HepG2 (cell line): ENCODE measurements at regions not wholly inside any gene's neighbourhood (a gene's known extent, or its start where the extent isn't known, plus 50 kb on each side); places are given as distances from the start of the nearest gene placed in this dataset.

Experiments used
- NRL ChIP-seq: sonication (generic); formaldehyde crosslinking; IDR thresholded peaks from 2 replicates; pipeline ENCODE4 v1.5.0; 2020; ENCODE audit warnings: missing genetic modification reagents, mild to moderate bottlenecking, moderate library complexity, borderline replicate concordance
- RERE ChIP-seq: IDR thresholded peaks from 2 replicates; pipeline ENCODE4 v1.6.1; 2016; ENCODE audit warnings: low read depth, missing genetic modification reagents, missing compliant biosample characterization
- SP4 ChIP-seq: sonication (generic); formaldehyde crosslinking; IDR thresholded peaks from 2 replicates; pipeline ENCODE4 v1.8.1; 2023; ENCODE audit warnings: mild to moderate bottlenecking, missing genetic modification reagents
- TFAP4 ChIP-seq: sonication (generic); IDR thresholded peaks from 2 replicates; pipeline ENCODE4 v1.6.1; 2016; ENCODE audit warnings: low read depth, borderline replicate concordance
- ZBED4 ChIP-seq: sonication (generic); formaldehyde crosslinking; IDR thresholded peaks from 2 replicates; pipeline ENCODE4 v1.4.0; 2020; ENCODE audit warnings: missing genetic modification reagents, borderline replicate concordance
- ZNF296 ChIP-seq: sonication (generic); formaldehyde crosslinking; conservative IDR thresholded peaks from 2 replicates; pipeline ENCODE4 v1.5.0; 2020; ENCODE audit warnings: mild to moderate bottlenecking, missing genetic modification reagents
- ZNF781 ChIP-seq: sonication (generic); formaldehyde crosslinking; IDR thresholded peaks from 2 replicates; pipeline ENCODE4 v1.5.1; 2020; ENCODE audit warnings: borderline replicate concordance, mild to moderate bottlenecking, missing genetic modification reagents; ENCODE audit errors: not compliant biosample characterization
- ZSCAN20 ChIP-seq: sonication (generic); formaldehyde crosslinking; IDR thresholded peaks from 2 replicates; pipeline ENCODE4 v1.4.0; 2020; ENCODE audit warnings: missing genetic modification reagents, mild to moderate bottlenecking, borderline replicate concordance
- ZSCAN31 ChIP-seq: sonication (generic); formaldehyde crosslinking; IDR thresholded peaks from 2 replicates; pipeline ENCODE4 v1.5.0; 2020; ENCODE audit warnings: low read depth, mild to moderate bottlenecking, missing genetic modification reagents
- TF ChIP-seq, protein P1 (sequence below): sonication (generic); formaldehyde crosslinking; conservative IDR thresholded peaks from 2 replicates; pipeline ENCODE4 v1.4.0; 2020; ENCODE audit warnings: missing genetic modification reagents

- TF ChIP-seq RERE (CRISPR knock-in tag) (no peak), ZNF296 (no peak), TFAP4 (no peak), SP4 (CRISPR knock-in tag) (no peak), ZSCAN31 (CRISPR knock-in tag) (no peak), NRL (CRISPR knock-in tag) (no peak), ZBED4 (CRISPR knock-in tag) (no peak), ZSCAN20 (no peak), ZNF781 (CRISPR knock-in tag) (no peak)
- TF ChIP-seq, protein P1, sequence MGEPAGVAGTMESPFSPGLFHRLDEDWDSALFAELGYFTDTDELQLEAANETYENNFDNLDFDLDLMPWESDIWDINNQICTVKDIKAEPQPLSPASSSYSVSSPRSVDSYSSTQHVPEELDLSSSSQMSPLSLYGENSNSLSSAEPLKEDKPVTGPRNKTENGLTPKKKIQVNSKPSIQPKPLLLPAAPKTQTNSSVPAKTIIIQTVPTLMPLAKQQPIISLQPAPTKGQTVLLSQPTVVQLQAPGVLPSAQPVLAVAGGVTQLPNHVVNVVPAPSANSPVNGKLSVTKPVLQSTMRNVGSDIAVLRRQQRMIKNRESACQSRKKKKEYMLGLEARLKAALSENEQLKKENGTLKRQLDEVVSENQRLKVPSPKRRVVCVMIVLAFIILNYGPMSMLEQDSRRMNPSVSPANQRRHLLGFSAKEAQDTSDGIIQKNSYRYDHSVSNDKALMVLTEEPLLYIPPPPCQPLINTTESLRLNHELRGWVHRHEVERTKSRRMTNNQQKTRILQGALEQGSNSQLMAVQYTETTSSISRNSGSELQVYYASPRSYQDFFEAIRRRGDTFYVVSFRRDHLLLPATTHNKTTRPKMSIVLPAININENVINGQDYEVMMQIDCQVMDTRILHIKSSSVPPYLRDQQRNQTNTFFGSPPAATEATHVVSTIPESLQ (CRISPR knock-in tag), result no peak
- TF ChIP-seq, all 625 proteins: peak for 0
These were observed 369.6 kb downstream of the ZNF716 start (continued) for GRCh38 chr7:57819491-57819981.
